NT2/D1 (cell line): ENCODE measurements at regions not wholly inside any gene's neighbourhood (a gene's known extent, or its start where the extent isn't known, plus 50 kb on each side); places are given as distances from the start of the nearest gene placed in this dataset.
"Not testable (repeated sequence)": the region's sequence is repeated elsewhere in the genome, so short reads cannot be mapped to it uniquely, and the experiment has no call there.

Experiments used
- DNase-seq: peaks from one replicate; pipeline ENCODE4 v3.0.0-alpha.2; 2011; ENCODE audit warnings: low read depth, low spot score
- H3K27me3 ChIP-seq: 2 replicates; pipeline ENCODE4 v1.6.0; 2011; ENCODE audit warnings: mild to moderate bottlenecking; ENCODE audit not compliant: insufficient read length, insufficient read depth
- H3K36me3 ChIP-seq: 2 replicates; pipeline ENCODE4 v1.6.1; 2011; ENCODE audit warnings: mild to moderate bottlenecking, low read length, mixed read lengths; ENCODE audit not compliant: insufficient read depth, insufficient read length
- H3K4me1 ChIP-seq: 2 replicates; pipeline ENCODE4 v1.5.1; 2011; ENCODE audit not compliant: insufficient read depth, insufficient read length
- H3K4me3 ChIP-seq: 2 replicates; pipeline ENCODE4 v1.5.1; 2011; ENCODE audit warnings: low read depth; ENCODE audit not compliant: insufficient read length
- H3K9ac ChIP-seq: 2 replicates; pipeline ENCODE4 v1.6.0; 2011; ENCODE audit warnings: low read depth; ENCODE audit not compliant: insufficient read length
- H3K9me3 ChIP-seq: 2 replicates; pipeline ENCODE4 v1.5.1; 2011; ENCODE audit warnings: mild to moderate bottlenecking, low read length; ENCODE audit not compliant: insufficient read depth
- SUZ12 ChIP-seq: IDR thresholded peaks from 2 replicates; pipeline ENCODE4 v1.6.1; 2011; ENCODE audit not compliant: insufficient read length, insufficient read depth; ENCODE audit errors: extremely low read depth
- YY1 ChIP-seq: IDR thresholded peaks from 2 replicates; pipeline ENCODE4 v1.6.1; 2011; ENCODE audit not compliant: insufficient read length, insufficient read depth
- ZNF274 ChIP-seq: IDR thresholded peaks from 2 replicates; pipeline ENCODE4 v1.6.1; 2011; ENCODE audit warnings: mild to moderate bottlenecking, low read depth, low read length

DNA sequence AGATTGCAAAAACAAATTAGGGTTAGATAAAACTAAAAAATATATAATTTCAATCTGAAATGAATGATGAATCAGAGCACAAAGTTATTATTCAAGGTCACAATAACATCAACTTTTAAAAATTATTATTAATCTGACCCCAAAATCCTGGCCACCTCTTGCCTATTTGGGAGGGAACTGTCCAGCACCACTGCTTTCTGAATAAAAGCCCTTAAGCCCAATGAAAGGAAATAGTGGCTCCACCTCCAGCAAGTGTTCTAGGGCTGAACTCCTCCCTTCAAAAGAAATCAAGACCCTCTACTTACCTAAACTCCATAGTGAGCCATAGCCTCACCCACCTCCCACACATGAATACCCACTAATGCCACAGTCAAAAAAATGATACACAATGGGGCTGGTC is 208.2 kb downstream of the PARM1 start:
- Histone ChIP-seq H3K9me3 (no peaks in the 10 kb centered on the region), H3K27me3 (no peaks in the 10 kb centered on the region), H3K4me3 (no peak overlapping the region), H3K4me1 (no peaks in the 10 kb centered on the region), H3K9ac (no peak overlapping the region), H3K36me3 (no peaks in the 10 kb centered on the region)
- no peak for TF ChIP-seq ZNF274
- TF ChIP-seq YY1: no peak
- no peak for TF ChIP-seq SUZ12
- no peak for DNase-seq

- TF ChIP-seq YY1 (no peak), SUZ12 (no peak), ZNF274 (no peak)
- Histone ChIP-seq H3K9me3 (no peaks in the 10 kb centered on the region), H3K9ac (no peak overlapping the region), H3K4me3 (no peak overlapping the region), H3K4me1 (no peaks in the 10 kb centered on the region), H3K27me3 (no peaks in the 10 kb centered on the region), H3K36me3 (no peaks in the 10 kb centered on the region)
- no peak for DNase-seq
Measured at GRCh38 chr4:75137302-75137701, 204.4 kb downstream of the PARM1 start.

- no peak overlapping the region for H3K9ac ChIP-seq
- no peaks in the 10 kb centered on the region for H3K27me3 ChIP-seq
- no peaks in the 10 kb centered on the region for H3K36me3 ChIP-seq
- H3K4me3 ChIP-seq: no peak overlapping the region
- no peaks in the 10 kb centered on the region for H3K9me3 ChIP-seq
- no peak for DNase-seq
- H3K4me1 ChIP-seq: no peaks in the 10 kb centered on the region
- TF ChIP-seq SUZ12 (no peak), ZNF274 (no peak), YY1 (no peak)
Measured at GRCh38 chr4:75135068-75135825, 202.3 kb downstream of the PARM1 start.

DNA sequence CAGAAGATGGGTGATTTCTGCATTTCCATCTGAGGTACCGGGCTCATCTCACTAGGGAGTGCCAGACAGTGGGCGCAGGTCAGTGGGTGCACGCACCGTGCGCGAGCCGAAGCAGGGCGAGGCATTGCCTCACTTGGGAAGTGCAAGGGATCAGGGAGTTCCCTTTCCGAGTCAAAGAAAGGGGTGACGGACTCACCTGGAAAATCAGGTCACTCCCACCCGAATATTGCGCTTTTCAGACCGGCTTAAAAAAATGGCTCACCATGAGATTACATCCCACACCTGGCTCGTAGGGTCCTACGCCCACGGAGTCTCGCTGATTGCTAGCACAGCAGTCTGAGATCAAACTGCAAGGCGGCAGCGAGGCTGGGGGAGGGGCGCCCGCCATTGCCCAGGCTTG is 194.0 kb downstream of the PARM1 start:
- H3K4me1 ChIP-seq, H3K36me3 ChIP-seq, DNase-seq, H3K27me3 ChIP-seq: not testable (repeated sequence)
- Histone ChIP-seq H3K9ac (peak overlapping the region; percentile 42), H3K9me3 (peaks cover 19% of the 10 kb centered on the region; the same call in 1 of the 2 replicates), H3K4me3 (peak overlapping the region; percentile 15)

- Histone ChIP-seq H3K4me1 (no peaks in the 10 kb centered on the region), H3K9ac (no peak overlapping the region), H3K9me3 (peaks cover 23% of the 10 kb centered on the region; the same call in 1 of the 2 replicates), H3K27me3 (no peaks in the 10 kb centered on the region), H3K36me3 (no peaks in the 10 kb centered on the region), H3K4me3 (peak overlapping the region; percentile 15)
- TF ChIP-seq ZNF274 (no peak), SUZ12 (no peak), YY1 (no peak)
- no peak for DNase-seq
Measured at GRCh38 chr4:75126058-75126457, 193.1 kb downstream of the PARM1 start.

DNA sequence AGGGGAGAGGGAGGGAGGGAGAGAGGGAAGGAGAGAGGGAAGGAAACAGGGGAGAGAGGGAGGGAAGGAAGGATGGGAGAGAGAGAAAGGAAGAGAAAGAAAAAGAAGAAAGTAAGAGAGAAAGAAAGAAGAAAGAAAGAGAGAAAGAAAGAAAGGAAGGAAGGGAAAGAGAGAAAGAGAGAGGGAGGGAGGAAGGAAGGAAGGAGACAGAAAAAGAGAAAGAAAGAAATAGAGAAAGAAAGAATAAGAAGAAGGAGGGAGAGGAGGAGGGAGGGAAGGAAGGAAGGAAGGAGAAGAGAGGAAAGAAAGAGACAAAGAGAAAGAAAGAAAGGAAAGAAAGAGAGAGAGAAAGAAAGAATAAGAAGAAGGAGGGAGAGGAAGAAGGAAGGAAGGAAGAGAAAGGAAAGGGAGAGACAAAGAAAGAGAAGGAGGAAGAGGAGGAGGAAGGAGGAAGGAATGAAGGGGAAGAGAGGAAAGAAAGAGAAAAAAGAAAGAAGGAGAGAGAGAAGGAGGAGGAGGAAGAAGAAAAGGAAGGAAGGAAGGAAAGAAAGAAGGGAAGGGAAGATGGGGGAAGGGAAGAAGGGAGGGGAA is 189.6 kb downstream of the PARM1 start:
- peaks cover 23% of the 10 kb centered on the region; the same call in 1 of the 2 replicates for H3K9me3 ChIP-seq
- no peak for DNase-seq
- no peak overlapping the region for H3K4me3 ChIP-seq
- no peaks in the 10 kb centered on the region for H3K36me3 ChIP-seq
- H3K9ac ChIP-seq: no peak overlapping the region
- H3K27me3 ChIP-seq: no peaks in the 10 kb centered on the region
- no peak for TF ChIP-seq ZNF274
- TF ChIP-seq YY1: no peak
- TF ChIP-seq SUZ12: no peak
- no peaks in the 10 kb centered on the region for H3K4me1 ChIP-seq

DNA sequence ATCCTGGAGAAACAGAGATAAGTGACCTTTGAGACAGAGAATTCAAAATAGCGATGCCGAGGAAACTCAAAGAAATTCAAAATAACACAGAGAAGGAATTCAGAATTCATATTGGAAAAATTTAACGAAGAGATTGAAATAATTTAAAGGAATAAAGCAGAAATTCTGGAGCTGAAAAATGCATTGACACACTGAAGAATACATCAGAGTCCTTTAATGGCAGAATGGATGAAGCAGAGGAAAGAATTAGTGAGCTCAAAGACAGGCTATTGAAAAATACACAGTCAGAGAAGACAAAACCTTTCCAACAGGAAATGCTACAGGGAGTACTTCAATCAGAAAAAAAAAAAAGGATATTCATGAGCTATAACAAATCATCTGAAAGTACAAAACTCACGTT is 185.8 kb downstream of the PARM1 start:
- Histone ChIP-seq H3K36me3 (no peaks in the 10 kb centered on the region), H3K4me3 (no peak overlapping the region), H3K27me3 (no peaks in the 10 kb centered on the region), H3K9ac (no peak overlapping the region), H3K4me1 (no peaks in the 10 kb centered on the region), H3K9me3 (peaks cover 4% of the 10 kb centered on the region; the same call in 1 of the 2 replicates)
- no peak for DNase-seq
- TF ChIP-seq SUZ12 (no peak), YY1 (no peak), ZNF274 (no peak)
